ENCODE measurements at regions not wholly inside any gene's neighbourhood (a gene's known extent, or its start where the extent isn't known, plus 50 kb on each side); places are given as distances from the start of the nearest gene placed in this dataset.

DNA sequence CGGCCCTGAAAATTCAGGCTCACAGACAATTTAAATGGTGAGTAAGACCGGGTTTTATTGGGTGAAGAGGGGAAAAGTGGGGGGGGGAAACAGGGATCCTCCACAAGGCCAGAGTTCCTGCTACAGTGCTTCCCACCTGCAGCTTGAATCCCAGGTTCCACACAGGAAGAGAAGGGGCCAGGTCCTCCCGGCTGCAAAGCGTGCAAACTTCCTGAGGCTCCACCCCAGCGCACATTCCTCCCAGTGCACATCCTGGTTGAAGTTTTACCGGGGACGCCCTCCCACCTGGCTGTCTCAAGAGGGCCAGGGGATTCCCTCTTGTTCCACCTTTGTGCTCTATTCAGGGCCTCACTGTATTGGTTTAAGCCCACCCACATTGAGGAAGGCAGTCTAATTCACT lies 347.7 kb upstream of the REG3G start:
- TF ChIP-seq, protein P1, sequence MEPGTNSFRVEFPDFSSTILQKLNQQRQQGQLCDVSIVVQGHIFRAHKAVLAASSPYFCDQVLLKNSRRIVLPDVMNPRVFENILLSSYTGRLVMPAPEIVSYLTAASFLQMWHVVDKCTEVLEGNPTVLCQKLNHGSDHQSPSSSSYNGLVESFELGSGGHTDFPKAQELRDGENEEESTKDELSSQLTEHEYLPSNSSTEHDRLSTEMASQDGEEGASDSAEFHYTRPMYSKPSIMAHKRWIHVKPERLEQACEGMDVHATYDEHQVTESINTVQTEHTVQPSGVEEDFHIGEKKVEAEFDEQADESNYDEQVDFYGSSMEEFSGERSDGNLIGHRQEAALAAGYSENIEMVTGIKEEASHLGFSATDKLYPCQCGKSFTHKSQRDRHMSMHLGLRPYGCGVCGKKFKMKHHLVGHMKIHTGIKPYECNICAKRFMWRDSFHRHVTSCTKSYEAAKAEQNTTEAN (CRISPR knock-in tag; IDR thresholded peaks at IDR 0.05): no peak
- TF ChIP-seq, protein P2, sequence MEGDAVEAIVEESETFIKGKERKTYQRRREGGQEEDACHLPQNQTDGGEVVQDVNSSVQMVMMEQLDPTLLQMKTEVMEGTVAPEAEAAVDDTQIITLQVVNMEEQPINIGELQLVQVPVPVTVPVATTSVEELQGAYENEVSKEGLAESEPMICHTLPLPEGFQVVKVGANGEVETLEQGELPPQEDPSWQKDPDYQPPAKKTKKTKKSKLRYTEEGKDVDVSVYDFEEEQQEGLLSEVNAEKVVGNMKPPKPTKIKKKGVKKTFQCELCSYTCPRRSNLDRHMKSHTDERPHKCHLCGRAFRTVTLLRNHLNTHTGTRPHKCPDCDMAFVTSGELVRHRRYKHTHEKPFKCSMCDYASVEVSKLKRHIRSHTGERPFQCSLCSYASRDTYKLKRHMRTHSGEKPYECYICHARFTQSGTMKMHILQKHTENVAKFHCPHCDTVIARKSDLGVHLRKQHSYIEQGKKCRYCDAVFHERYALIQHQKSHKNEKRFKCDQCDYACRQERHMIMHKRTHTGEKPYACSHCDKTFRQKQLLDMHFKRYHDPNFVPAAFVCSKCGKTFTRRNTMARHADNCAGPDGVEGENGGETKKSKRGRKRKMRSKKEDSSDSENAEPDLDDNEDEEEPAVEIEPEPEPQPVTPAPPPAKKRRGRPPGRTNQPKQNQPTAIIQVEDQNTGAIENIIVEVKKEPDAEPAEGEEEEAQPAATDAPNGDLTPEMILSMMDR (IDR thresholded peaks at IDR 0.05): no peak
- TF ChIP-seq, protein P3, sequence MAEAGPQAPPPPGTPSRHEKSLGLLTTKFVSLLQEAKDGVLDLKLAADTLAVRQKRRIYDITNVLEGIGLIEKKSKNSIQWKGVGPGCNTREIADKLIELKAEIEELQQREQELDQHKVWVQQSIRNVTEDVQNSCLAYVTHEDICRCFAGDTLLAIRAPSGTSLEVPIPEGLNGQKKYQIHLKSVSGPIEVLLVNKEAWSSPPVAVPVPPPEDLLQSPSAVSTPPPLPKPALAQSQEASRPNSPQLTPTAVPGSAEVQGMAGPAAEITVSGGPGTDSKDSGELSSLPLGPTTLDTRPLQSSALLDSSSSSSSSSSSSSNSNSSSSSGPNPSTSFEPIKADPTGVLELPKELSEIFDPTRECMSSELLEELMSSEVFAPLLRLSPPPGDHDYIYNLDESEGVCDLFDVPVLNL (CRISPR knock-in tag; IDR thresholded peaks at IDR 0.05; ENCODE audit: borderline replicate concordance, low read depth): no peak
- TF ChIP-seq, protein P4, sequence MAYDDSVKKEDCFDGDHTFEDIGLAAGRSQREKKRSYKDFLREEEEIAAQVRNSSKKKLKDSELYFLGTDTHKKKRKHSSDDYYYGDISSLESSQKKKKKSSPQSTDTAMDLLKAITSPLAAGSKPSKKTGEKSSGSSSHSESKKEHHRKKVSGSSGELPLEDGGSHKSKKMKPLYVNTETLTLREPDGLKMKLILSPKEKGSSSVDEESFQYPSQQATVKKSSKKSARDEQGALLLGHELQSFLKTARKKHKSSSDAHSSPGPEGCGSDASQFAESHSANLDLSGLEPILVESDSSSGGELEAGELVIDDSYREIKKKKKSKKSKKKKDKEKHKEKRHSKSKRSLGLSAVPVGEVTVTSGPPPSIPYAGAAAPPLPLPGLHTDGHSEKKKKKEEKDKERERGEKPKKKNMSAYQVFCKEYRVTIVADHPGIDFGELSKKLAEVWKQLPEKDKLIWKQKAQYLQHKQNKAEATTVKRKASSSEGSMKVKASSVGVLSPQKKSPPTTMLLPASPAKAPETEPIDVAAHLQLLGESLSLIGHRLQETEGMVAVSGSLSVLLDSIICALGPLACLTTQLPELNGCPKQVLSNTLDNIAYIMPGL (CRISPR knock-in tag; IDR thresholded peaks at IDR 0.05): no peak
- TF ChIP-seq, protein P5, sequence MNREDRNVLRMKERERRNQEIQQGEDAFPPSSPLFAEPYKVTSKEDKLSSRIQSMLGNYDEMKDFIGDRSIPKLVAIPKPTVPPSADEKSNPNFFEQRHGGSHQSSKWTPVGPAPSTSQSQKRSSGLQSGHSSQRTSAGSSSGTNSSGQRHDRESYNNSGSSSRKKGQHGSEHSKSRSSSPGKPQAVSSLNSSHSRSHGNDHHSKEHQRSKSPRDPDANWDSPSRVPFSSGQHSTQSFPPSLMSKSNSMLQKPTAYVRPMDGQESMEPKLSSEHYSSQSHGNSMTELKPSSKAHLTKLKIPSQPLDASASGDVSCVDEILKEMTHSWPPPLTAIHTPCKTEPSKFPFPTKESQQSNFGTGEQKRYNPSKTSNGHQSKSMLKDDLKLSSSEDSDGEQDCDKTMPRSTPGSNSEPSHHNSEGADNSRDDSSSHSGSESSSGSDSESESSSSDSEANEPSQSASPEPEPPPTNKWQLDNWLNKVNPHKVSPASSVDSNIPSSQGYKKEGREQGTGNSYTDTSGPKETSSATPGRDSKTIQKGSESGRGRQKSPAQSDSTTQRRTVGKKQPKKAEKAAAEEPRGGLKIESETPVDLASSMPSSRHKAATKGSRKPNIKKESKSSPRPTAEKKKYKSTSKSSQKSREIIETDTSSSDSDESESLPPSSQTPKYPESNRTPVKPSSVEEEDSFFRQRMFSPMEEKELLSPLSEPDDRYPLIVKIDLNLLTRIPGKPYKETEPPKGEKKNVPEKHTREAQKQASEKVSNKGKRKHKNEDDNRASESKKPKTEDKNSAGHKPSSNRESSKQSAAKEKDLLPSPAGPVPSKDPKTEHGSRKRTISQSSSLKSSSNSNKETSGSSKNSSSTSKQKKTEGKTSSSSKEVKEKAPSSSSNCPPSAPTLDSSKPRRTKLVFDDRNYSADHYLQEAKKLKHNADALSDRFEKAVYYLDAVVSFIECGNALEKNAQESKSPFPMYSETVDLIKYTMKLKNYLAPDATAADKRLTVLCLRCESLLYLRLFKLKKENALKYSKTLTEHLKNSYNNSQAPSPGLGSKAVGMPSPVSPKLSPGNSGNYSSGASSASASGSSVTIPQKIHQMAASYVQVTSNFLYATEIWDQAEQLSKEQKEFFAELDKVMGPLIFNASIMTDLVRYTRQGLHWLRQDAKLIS (CRISPR knock-in tag; IDR thresholded peaks at IDR 0.05; ENCODE audit: borderline replicate concordance): no peak
- no peak for TF ChIP-seq SMAD4 (CRISPR knock-in tag; IDR thresholded peaks at IDR 0.05)
- TF ChIP-seq ESRRA (CRISPR knock-in tag; IDR thresholded peaks at IDR 0.05; ENCODE audit: borderline replicate concordance): no peak
- TF ChIP-seq ZNF232 (CRISPR knock-in tag; IDR thresholded peaks at IDR 0.05): no peak
- no peak for TF ChIP-seq ZBTB21 (CRISPR knock-in tag; IDR thresholded peaks at IDR 0.05; ENCODE audit: borderline replicate concordance)
